Suprapubic skin (tissue), 4 donors: ENCODE measurements at regions not wholly inside any gene's neighbourhood (a gene's known extent, or its start where the extent isn't known, plus 50 kb on each side); places are given as distances from the start of the nearest gene placed in this dataset.

Experiments
- CTCF ChIP-seq, 2 donors: fragments of 200-600 bp in 1 of 2; fragments of 450-650 bp in 1 of 2; sonication (generic) in 1 of 2; IDR thresholded peaks; one replicate each; pipeline ENCODE4 v1.5.1; 2016 to 2019; ENCODE audit warnings: antibody characterized with exemption in 2 of 2, mild to moderate bottlenecking in 1 of 2, moderate library complexity in 1 of 2
- EP300 ChIP-seq: sonication (generic); formaldehyde crosslinking; IDR thresholded peaks from one replicate; pipeline ENCODE4 v1.6.1; 2017; ENCODE audit warnings: antibody characterized with exemption
- POLR2A ChIP-seq, 2 donors: fragments of 450-650 bp; IDR thresholded peaks; one replicate each; pipeline ENCODE4 v1.6.1; 2017; ENCODE audit warnings: antibody characterized with exemption in 2 of 2, mild to moderate bottlenecking in 2 of 2, moderate library complexity in 2 of 2
- POLR2AphosphoS5 ChIP-seq, 3 donors: sonication (generic); formaldehyde crosslinking; IDR thresholded peaks; one replicate each; pipeline ENCODE4 v1.6.1; 2017; ENCODE audit warnings: antibody characterized with exemption in 3 of 3

- TF ChIP-seq CTCF (IDR thresholded peaks at IDR 0.05) (no peak), POLR2A (IDR thresholded peaks at IDR 0.05) (no peak), EP300 (no peak), POLR2AphosphoS5 (IDR thresholded peaks at IDR 0.05) (no peak)
Observed at GRCh38 chr5:152051499-152052454, 127.1 kb upstream of the GLRA1 start.
